Liver (tissue), 3 donors: ENCODE measurements at regions not wholly inside any gene's neighbourhood (a gene's known extent, or its start where the extent isn't known, plus 50 kb on each side); places are given as distances from the start of the nearest gene placed in this dataset.

Experiments used
- FOXA1 ChIP-seq: IDR thresholded peaks from 2 replicates; pipeline ENCODE4 v1.6.1; 2016; ENCODE audit warnings: antibody characterized with exemption
- GABPA ChIP-seq, 2 donors: IDR thresholded peaks in 1 of 2; conservative IDR thresholded peaks in 1 of 2; 2 replicates each; pipeline ENCODE4 v1.6.1; 2016; ENCODE audit warnings: antibody characterized with exemption in 2 of 2, mild to moderate bottlenecking in 1 of 2, moderate library complexity in 1 of 2
- JUND ChIP-seq, 2 donors: IDR thresholded peaks; 2 replicates each; pipeline ENCODE4 v1.6.1; 2016; ENCODE audit warnings: antibody characterized with exemption in 2 of 2
- RAD21 ChIP-seq, 2 donors: IDR thresholded peaks; 2 replicates each; pipeline ENCODE4 v1.6.1; 2016; ENCODE audit warnings: antibody characterized with exemption in 2 of 2, mild to moderate bottlenecking in 2 of 2
- TAF1 ChIP-seq: conservative IDR thresholded peaks from 2 replicates; pipeline ENCODE4 v1.6.1; 2016; ENCODE audit warnings: antibody characterized with exemption, mild to moderate bottlenecking
- YY1 ChIP-seq: IDR thresholded peaks from 2 replicates; pipeline ENCODE4 v1.6.1; 2016; ENCODE audit warnings: antibody characterized with exemption, mild to moderate bottlenecking
- TF ChIP-seq, protein P1 (sequence below): fragments of 150-350 bp; IDR thresholded peaks from 2 replicates; pipeline ENCODE4 v1.5.1; 2017; ENCODE audit warnings: improper control_type of control experiment, low read depth, low read length; ENCODE audit not compliant: missing input control
- TF ChIP-seq, protein P2 (sequence below): IDR thresholded peaks from 2 replicates; pipeline ENCODE4 v1.6.1; 2016; ENCODE audit warnings: antibody characterized with exemption
- TF ChIP-seq, protein P3 (sequence below): IDR thresholded peaks from 2 replicates; pipeline ENCODE4 v1.6.1; 2016; ENCODE audit warnings: antibody characterized with exemption, mild to moderate bottlenecking
- TF ChIP-seq, protein P4 (sequence below): IDR thresholded peaks from 2 replicates; pipeline ENCODE4 v1.6.1; 2016; ENCODE audit warnings: antibody characterized with exemption
- donor health status: healthy.
- donor health status: healthy.

DNA sequence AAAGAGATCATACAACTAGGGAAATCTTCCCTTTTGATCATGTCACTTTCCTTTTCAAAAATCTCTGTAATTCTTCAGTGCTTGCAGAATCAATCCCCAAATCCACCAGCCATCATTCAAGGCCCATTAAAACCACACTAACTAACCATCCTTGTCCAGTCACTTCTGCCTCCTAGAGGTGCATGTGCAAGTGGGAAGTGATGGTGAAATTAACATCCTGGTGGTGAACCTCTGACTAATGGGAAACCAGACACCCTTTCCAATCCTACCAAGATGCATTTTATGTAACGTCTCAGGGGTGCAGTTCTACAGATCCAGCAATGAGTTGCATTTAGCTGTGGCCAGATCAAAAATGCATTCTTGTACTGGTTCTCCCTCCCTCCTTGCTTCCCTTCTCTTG is 341.8 kb downstream of the RAPGEF2 start:
- TF ChIP-seq, protein P1, sequence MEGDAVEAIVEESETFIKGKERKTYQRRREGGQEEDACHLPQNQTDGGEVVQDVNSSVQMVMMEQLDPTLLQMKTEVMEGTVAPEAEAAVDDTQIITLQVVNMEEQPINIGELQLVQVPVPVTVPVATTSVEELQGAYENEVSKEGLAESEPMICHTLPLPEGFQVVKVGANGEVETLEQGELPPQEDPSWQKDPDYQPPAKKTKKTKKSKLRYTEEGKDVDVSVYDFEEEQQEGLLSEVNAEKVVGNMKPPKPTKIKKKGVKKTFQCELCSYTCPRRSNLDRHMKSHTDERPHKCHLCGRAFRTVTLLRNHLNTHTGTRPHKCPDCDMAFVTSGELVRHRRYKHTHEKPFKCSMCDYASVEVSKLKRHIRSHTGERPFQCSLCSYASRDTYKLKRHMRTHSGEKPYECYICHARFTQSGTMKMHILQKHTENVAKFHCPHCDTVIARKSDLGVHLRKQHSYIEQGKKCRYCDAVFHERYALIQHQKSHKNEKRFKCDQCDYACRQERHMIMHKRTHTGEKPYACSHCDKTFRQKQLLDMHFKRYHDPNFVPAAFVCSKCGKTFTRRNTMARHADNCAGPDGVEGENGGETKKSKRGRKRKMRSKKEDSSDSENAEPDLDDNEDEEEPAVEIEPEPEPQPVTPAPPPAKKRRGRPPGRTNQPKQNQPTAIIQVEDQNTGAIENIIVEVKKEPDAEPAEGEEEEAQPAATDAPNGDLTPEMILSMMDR: no peak
- TF ChIP-seq YY1 (no peak), JUND (IDR thresholded peaks at IDR 0.05) (no peak), RAD21 (IDR thresholded peaks at IDR 0.05) (no peak), GABPA (IDR thresholded peaks at IDR 0.05 in 1 of 2, conservative IDR thresholded peaks at IDR 0.05 in 1 of 2) (no peak), TAF1 (no peak), FOXA1 (no peak)
- TF ChIP-seq, protein P2, sequence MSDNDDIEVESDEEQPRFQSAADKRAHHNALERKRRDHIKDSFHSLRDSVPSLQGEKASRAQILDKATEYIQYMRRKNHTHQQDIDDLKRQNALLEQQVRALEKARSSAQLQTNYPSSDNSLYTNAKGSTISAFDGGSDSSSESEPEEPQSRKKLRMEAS: no peak
- TF ChIP-seq, protein P3, sequence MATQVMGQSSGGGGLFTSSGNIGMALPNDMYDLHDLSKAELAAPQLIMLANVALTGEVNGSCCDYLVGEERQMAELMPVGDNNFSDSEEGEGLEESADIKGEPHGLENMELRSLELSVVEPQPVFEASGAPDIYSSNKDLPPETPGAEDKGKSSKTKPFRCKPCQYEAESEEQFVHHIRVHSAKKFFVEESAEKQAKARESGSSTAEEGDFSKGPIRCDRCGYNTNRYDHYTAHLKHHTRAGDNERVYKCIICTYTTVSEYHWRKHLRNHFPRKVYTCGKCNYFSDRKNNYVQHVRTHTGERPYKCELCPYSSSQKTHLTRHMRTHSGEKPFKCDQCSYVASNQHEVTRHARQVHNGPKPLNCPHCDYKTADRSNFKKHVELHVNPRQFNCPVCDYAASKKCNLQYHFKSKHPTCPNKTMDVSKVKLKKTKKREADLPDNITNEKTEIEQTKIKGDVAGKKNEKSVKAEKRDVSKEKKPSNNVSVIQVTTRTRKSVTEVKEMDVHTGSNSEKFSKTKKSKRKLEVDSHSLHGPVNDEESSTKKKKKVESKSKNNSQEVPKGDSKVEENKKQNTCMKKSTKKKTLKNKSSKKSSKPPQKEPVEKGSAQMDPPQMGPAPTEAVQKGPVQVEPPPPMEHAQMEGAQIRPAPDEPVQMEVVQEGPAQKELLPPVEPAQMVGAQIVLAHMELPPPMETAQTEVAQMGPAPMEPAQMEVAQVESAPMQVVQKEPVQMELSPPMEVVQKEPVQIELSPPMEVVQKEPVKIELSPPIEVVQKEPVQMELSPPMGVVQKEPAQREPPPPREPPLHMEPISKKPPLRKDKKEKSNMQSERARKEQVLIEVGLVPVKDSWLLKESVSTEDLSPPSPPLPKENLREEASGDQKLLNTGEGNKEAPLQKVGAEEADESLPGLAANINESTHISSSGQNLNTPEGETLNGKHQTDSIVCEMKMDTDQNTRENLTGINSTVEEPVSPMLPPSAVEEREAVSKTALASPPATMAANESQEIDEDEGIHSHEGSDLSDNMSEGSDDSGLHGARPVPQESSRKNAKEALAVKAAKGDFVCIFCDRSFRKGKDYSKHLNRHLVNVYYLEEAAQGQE: no peak
- TF ChIP-seq, protein P4, sequence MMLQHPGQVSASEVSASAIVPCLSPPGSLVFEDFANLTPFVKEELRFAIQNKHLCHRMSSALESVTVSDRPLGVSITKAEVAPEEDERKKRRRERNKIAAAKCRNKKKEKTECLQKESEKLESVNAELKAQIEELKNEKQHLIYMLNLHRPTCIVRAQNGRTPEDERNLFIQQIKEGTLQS: no peak
